ENCODE measurements at regions not wholly inside any gene's neighbourhood (a gene's known extent, or its start where the extent isn't known, plus 50 kb on each side); places are given as distances from the start of the nearest gene placed in this dataset.

GRCh38 chr4:173801876-173802661, 272.0 kb upstream of the HAND2 start:
- TF ChIP-seq EZH2phosphoT487 (IDR thresholded peaks at IDR 0.05; ENCODE audit: borderline replicate concordance) (no peak), CTCF (conservative IDR thresholded peaks at IDR 0.05; ENCODE audit: low read length) (no peak)
- H3K9ac ChIP-seq (ENCODE audit: low read depth, low read length, poor library complexity, severe bottlenecking) = no peak overlapping the region
- H4K20me1 ChIP-seq (ENCODE audit: insufficient read depth, low read length, poor library complexity, severe bottlenecking) = no peaks in the 10 kb centered on the region
- no peaks in the 10 kb centered on the region for H3K4me1 ChIP-seq (ENCODE audit: insufficient read depth, low read length, poor library complexity, severe bottlenecking)
- H3K9me3 ChIP-seq (ENCODE audit: insufficient read depth, low read depth, low read length) = no peaks in the 10 kb centered on the region
- H3K36me3 ChIP-seq (ENCODE audit: insufficient read depth, low read length) = no peaks in the 10 kb centered on the region
- H3K9me2 ChIP-seq (replicated peaks; ENCODE audit: low read depth, low read length) = no peaks in the 10 kb centered on the region
- no peaks in the 10 kb centered on the region for H3K27me3 ChIP-seq (ENCODE audit: insufficient read depth, low read length, poor library complexity, severe bottlenecking)
- H3K4me3 ChIP-seq (ENCODE audit: low read length, poor library complexity, severe bottlenecking) = no peak overlapping the region
- H3F3A ChIP-seq (ENCODE audit: low read depth) = no peaks in the 10 kb centered on the region
- H2AFZ ChIP-seq (ENCODE audit: low read length) = no peak overlapping the region
- no peaks in the 10 kb centered on the region for H3K79me2 ChIP-seq (ENCODE audit: insufficient read depth, low read length)
- H3K4me2 ChIP-seq (ENCODE audit: low read depth, low read length, poor library complexity, severe bottlenecking) = no peak overlapping the region

- Histone ChIP-seq H3K4me2 (ENCODE audit: low read depth, low read length, poor library complexity, severe bottlenecking) (no peak overlapping the region), H3K4me3 (ENCODE audit: low read length, poor library complexity, severe bottlenecking) (no peak overlapping the region), H3K9me3 (ENCODE audit: insufficient read depth, low read depth, low read length) (no peaks in the 10 kb centered on the region), H3K9ac (ENCODE audit: low read depth, low read length, poor library complexity, severe bottlenecking) (no peak overlapping the region), H3K4me1 (ENCODE audit: insufficient read depth, low read length, poor library complexity, severe bottlenecking) (no peaks in the 10 kb centered on the region), H3F3A (ENCODE audit: low read depth) (no peaks in the 10 kb centered on the region), H2AFZ (ENCODE audit: low read length) (no peak overlapping the region), H3K36me3 (ENCODE audit: insufficient read depth, low read length) (no peaks in the 10 kb centered on the region), H4K20me1 (ENCODE audit: insufficient read depth, low read length, poor library complexity, severe bottlenecking) (no peaks in the 10 kb centered on the region), H3K79me2 (ENCODE audit: insufficient read depth, low read length) (no peaks in the 10 kb centered on the region), H3K27me3 (ENCODE audit: insufficient read depth, low read length, poor library complexity, severe bottlenecking) (no peaks in the 10 kb centered on the region), H3K9me2 (replicated peaks; ENCODE audit: low read depth, low read length) (no peaks in the 10 kb centered on the region)
- TF ChIP-seq CTCF (conservative IDR thresholded peaks at IDR 0.05; ENCODE audit: low read length) (no peak), EZH2phosphoT487 (IDR thresholded peaks at IDR 0.05; ENCODE audit: borderline replicate concordance) (no peak)
These were observed 271.3 kb upstream of the HAND2 start for GRCh38 chr4:173801361-173801760.

- Histone ChIP-seq H3K9ac (ENCODE audit: low read depth, low read length, poor library complexity, severe bottlenecking) (no peak overlapping the region), H3K36me3 (ENCODE audit: insufficient read depth, low read length) (no peaks in the 10 kb centered on the region), H3K27me3 (ENCODE audit: insufficient read depth, low read length, poor library complexity, severe bottlenecking) (no peaks in the 10 kb centered on the region), H3K79me2 (ENCODE audit: insufficient read depth, low read length) (no peaks in the 10 kb centered on the region), H3K4me2 (ENCODE audit: low read depth, low read length, poor library complexity, severe bottlenecking) (no peak overlapping the region), H4K20me1 (ENCODE audit: insufficient read depth, low read length, poor library complexity, severe bottlenecking) (no peaks in the 10 kb centered on the region), H3F3A (ENCODE audit: low read depth) (no peaks in the 10 kb centered on the region), H3K4me1 (ENCODE audit: insufficient read depth, low read length, poor library complexity, severe bottlenecking) (no peaks in the 10 kb centered on the region), H3K4me3 (ENCODE audit: low read length, poor library complexity, severe bottlenecking) (no peak overlapping the region), H3K9me2 (replicated peaks; ENCODE audit: low read depth, low read length) (no peaks in the 10 kb centered on the region), H3K9me3 (ENCODE audit: insufficient read depth, low read depth, low read length) (no peaks in the 10 kb centered on the region), H2AFZ (ENCODE audit: low read length) (no peak overlapping the region)
- TF ChIP-seq EZH2phosphoT487 (IDR thresholded peaks at IDR 0.05; ENCODE audit: borderline replicate concordance) (no peak), CTCF (conservative IDR thresholded peaks at IDR 0.05; ENCODE audit: low read length) (no peak)
These were observed 267.3 kb upstream of the HAND2 start for GRCh38 chr4:173797296-173797695.

Measured in Loucy (cell line).